ENCODE measurements at regions not wholly inside any gene's neighbourhood (a gene's known extent, or its start where the extent isn't known, plus 50 kb on each side); places are given as distances from the start of the nearest gene placed in this dataset.
"Not testable (repeated sequence)": the region's sequence is repeated elsewhere in the genome, so short reads cannot be mapped to it uniquely, and the experiment has no call there.

DNA sequence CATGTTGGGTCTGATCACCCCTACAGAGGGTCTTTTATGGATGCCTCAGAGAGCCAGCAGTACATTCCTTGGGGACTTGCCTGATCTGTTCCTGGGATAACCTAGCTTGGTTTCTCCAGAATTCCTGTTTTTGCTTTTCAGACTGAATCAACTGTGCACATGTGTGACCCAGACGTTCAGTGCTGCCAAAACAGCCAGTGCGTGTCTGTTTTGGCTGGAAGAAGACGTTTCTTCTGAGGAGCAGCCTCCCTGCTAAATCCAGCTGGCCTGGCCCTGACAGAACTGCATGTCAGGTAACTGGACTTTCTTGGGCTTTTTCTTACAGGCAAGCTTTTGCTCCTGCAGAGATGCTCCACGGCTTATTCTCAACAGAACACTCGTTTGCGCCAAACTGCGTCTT, 373.3 kb upstream of the USP9Y start:
- H3K4me3 ChIP-seq (ENCODE audit: low read depth, poor library complexity, severe bottlenecking): no peak overlapping the region
- TF ChIP-seq POLR2A (IDR thresholded peaks at IDR 0.05): no peak
- TF ChIP-seq, protein P1, sequence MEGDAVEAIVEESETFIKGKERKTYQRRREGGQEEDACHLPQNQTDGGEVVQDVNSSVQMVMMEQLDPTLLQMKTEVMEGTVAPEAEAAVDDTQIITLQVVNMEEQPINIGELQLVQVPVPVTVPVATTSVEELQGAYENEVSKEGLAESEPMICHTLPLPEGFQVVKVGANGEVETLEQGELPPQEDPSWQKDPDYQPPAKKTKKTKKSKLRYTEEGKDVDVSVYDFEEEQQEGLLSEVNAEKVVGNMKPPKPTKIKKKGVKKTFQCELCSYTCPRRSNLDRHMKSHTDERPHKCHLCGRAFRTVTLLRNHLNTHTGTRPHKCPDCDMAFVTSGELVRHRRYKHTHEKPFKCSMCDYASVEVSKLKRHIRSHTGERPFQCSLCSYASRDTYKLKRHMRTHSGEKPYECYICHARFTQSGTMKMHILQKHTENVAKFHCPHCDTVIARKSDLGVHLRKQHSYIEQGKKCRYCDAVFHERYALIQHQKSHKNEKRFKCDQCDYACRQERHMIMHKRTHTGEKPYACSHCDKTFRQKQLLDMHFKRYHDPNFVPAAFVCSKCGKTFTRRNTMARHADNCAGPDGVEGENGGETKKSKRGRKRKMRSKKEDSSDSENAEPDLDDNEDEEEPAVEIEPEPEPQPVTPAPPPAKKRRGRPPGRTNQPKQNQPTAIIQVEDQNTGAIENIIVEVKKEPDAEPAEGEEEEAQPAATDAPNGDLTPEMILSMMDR (IDR thresholded peaks at IDR 0.05): no peak
- no peak for DNase-seq (ENCODE audit: low spot score in 2 of 2)
- intact Hi-C loops (cut with DNase I; ENCODE audit: low total_unique reads): no loop called here
- 47% methylated on average over 7 of the region's 7 CpGs; no CpG with 5 or more reads in 1 of the 2 donors for WGBS, 2 donors

DNA sequence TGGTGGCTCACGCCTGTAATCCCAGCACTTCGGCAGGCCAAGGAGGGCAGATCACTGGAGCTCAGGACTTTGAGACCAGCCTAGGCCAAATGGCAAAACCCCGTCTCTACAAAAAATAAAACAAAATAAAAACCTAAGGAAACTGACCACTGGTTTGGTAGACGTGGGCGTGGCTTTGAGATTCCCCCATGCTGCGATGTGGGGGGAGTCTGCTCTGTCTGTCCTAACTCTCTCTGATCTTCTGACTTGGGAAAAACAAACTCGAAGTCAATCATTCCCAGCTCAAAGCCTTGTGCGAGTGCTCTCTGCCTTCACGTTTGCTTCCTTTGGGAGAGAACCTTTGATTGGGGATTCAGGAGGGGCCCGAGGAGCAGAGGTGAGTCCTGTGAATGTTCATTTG, 369.1 kb upstream of the USP9Y start:
- H3K4me3 ChIP-seq (ENCODE audit: low read depth, poor library complexity, severe bottlenecking); intact Hi-C loops (cut with DNase I; ENCODE audit: low total_unique reads); DNase-seq (ENCODE audit: low spot score in 2 of 2): not testable (repeated sequence)
- 85% methylated on average over 10 of the region's 10 CpGs; no CpG with 5 or more reads in 1 of the 2 donors for WGBS, 2 donors

DNA sequence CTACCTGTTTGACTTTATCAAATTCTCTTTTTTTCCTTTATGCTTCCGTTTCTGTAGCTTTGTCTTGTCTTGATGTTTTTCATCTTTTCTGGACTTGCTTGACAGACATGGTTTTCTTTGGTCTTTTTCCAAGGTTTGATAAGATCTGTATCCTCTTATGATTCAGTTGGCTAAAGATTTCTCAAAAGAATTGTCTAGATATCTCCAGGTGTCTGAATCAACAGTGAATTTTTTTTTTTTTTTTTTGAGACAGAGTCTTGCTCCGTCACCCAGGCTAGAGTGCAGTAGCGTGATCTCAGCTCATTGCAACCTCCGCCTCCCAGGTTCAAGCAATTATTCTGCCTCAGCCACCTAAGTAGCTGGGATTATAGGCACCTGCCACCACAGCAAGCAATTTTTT, 357.8 kb upstream of the USP9Y start:
- no peak for TF ChIP-seq POLR2A (IDR thresholded peaks at IDR 0.05)
- TF ChIP-seq, protein P1 (IDR thresholded peaks at IDR 0.05): no peak
- WGBS, 2 donors: 57% methylated on average over 4 of the region's 4 CpGs; no CpG with 5 or more reads in 1 of the 2 donors
- no peak for DNase-seq (ENCODE audit: low spot score in 2 of 2)
- intact Hi-C loops (cut with DNase I; ENCODE audit: low total_unique reads): no loop called here
- H3K4me3 ChIP-seq (ENCODE audit: low read depth, poor library complexity, severe bottlenecking): no peak overlapping the region

DNA sequence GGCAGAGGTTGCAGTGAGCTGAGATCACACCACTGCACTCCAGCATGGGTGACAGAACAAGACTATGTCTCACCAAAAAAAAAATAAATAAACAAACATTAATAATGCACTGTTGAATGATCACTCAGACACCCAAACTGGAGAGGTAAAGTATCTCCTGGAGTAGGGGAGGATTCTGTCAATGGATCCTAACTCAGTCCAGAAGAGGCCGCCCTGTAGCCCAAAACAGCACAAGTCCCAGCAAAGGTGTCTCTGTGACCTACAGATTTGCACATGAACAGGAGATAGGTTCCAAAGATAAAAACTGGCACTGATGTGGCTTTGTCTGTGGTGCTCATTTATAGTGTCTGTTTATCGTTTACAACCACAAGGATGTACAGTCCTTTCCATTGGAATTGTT, 352.9 kb upstream of the USP9Y start:
- no peak overlapping the region for H3K4me3 ChIP-seq (ENCODE audit: low read depth, poor library complexity, severe bottlenecking)
- TF ChIP-seq, protein P1 (IDR thresholded peaks at IDR 0.05): no peak
- no peak for TF ChIP-seq POLR2A (IDR thresholded peaks at IDR 0.05)
- DNase-seq (ENCODE audit: low spot score in 2 of 2): no peak
- WGBS, 2 donors: 58% methylated on average over 2 of the region's 2 CpGs; no CpG with 5 or more reads in 1 of the 2 donors
- intact Hi-C loops (cut with DNase I; ENCODE audit: low total_unique reads): no loop called here

DNA sequence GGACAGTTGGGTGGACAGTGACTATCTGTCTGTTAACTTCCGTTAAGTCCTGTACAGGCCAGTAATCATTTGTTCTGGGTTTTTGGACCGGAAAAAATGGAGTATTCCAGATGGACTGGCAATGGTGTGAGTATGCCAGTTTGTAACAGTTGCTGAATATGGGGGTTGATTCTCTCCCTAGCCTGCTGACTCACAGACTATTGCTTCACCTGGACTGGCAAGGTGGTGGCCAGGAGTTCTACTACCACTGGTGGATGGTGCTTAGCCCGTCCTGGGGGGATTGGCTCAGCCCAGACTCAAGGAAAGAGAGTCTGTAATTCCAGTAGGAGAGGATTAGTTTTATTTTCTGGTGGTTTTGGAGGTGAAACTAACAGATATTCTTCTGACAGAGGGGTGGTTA, 343.8 kb upstream of the USP9Y start:
- TF ChIP-seq, protein P1 (IDR thresholded peaks at IDR 0.05): no peak
- TF ChIP-seq POLR2A (IDR thresholded peaks at IDR 0.05): no peak
- DNase-seq (ENCODE audit: low spot score in 2 of 2): no peak
- no peak overlapping the region for H3K4me3 ChIP-seq (ENCODE audit: low read depth, poor library complexity, severe bottlenecking)
- WGBS, 2 donors: 86% methylated on average over 3 of the region's 3 CpGs; no CpG with 5 or more reads in 1 of the 2 donors
- intact Hi-C loops (cut with DNase I; ENCODE audit: low total_unique reads): no loop called here

DNA sequence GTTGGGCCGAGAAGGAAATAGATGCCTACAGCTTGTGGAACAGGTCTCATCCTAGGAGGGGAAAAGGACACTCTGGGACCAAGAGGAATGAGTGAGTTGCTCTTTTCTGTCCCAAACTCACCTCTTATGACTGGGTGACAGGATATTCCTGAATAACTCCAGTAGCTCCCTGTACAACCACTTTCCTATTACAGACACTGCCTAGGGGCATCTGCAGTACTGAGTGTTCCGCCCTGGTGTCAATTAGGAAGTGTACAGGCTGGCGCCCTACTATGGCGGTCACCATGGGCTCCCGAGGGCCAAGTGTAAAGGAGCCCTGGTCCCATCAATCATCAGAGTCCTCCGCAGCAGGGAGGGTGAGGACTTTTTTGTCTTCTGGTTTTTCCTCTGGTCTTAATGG, 343.4 kb upstream of the USP9Y start:
- WGBS, 2 donors: 83% methylated on average over 4 of the region's 6 CpGs; no CpG with 5 or more reads in 1 of the 2 donors
- TF ChIP-seq, protein P1 (IDR thresholded peaks at IDR 0.05): no peak
- TF ChIP-seq POLR2A (IDR thresholded peaks at IDR 0.05): no peak
- DNase-seq (ENCODE audit: low spot score in 2 of 2): no peak
- intact Hi-C loops (cut with DNase I; ENCODE audit: low total_unique reads): no loop called here
- H3K4me3 ChIP-seq (ENCODE audit: low read depth, poor library complexity, severe bottlenecking): no peak overlapping the region
